TTC549 (cell line): ENCODE measurements at regions not wholly inside any gene's neighbourhood (a gene's known extent, or its start where the extent isn't known, plus 50 kb on each side); places are given as distances from the start of the nearest gene placed in this dataset.

Experiments used
- FAIRE-seq: peaks from 2 replicates; lab custom pipeline; 2012; peaks lifted over from hg19 to GRCh38; lab: Jason Lieb, UNC

DNA sequence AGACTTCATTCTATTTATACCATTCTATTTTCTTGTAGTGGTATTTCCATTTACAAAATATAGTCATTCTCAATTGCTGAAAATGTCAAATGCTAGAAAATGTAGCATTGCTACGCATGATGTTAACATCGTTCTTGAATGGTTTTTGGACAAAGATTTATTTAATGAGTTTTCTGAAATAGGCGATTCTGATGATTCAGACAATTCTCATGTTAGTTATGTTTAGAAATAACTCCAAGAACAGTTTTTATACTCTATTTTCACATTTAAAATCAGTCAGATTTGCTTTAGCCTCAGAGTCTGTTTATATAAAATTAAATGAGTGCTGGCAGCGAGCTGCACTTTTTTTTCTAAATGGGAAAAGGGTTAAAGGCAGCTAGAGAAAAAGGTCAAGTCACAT lies 414.8 kb upstream of the MGAT4C start:
- FAIRE-seq, result no peak

DNA sequence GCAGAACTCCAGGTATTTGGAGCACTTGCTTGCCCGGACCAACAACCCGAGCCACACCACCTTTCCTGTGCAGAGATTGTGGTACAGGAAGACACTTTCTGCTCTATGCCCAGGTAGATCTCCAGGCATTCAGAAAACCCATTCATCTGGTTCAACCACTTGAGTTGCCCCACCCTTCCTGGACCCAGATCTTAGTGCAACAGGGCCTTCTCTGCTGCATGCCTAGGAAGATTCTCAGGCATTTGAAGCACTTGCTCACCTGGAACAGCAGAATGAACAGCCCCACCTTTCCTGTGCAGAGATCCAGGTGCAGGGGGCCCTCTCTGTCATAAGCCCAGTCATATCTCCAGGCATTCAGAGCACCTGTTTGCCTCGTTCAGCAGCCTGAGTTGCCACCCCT lies 412.8 kb upstream of the MGAT4C start:
- FAIRE-seq, result no peak

DNA sequence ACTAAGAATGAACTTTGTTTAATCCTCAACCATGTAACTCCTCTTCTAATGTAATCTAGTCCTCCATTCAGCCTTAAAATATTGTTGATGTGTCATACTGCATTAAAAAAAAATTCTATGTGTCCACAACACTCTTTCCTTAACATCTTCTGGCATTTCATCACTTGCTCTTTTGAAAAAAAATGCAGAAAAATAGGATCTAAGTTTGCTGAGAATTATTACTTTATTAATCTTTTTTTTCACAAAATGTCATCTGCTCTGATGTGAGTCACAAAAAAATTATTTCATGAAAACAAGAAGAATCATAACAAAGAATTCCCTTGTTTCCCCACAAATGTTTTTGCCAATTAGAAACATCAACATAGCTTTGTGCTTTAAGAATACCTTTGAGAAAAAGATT lies 410.1 kb upstream of the MGAT4C start:
- FAIRE-seq, result no peak

DNA sequence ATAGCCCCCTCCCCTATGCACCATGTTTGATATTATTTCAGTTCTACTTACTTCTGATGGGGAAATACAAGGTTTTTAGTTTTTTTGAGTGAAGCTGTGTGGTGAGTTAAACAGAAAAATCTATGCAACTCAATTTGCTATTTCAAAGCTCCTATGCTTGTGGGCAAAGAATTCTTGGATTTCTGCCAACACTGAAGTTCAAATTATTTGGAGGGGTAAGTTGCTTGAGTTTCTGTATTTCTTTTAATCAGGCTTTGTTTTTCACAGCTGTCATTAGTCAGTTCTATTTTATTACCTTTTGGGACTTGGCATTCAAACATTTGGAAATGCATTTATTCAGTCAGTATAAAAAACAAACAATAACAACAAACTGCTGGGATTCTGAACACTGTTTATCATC lies 407.5 kb upstream of the MGAT4C start:
- no peak for FAIRE-seq

DNA sequence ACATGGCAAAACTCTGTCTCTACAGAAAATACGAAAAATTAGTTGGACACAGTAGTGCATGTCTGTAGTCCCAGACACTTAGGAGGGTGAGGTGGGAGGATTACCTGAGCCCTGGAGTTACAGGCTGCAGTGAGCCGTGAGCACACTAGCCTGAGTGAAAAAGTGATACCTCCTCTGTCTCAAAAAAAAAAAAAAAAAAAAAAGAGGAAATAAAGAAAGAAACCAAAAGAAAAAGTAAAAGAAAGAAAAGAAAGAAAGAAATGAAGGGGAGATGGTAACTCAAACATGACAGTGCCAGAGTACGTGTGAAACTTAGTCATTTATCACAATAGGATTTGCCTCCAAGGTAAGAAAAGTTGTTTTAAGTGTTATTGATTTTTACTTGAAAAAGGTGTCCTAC lies 407.0 kb upstream of the MGAT4C start:
- FAIRE-seq, result no peak

DNA sequence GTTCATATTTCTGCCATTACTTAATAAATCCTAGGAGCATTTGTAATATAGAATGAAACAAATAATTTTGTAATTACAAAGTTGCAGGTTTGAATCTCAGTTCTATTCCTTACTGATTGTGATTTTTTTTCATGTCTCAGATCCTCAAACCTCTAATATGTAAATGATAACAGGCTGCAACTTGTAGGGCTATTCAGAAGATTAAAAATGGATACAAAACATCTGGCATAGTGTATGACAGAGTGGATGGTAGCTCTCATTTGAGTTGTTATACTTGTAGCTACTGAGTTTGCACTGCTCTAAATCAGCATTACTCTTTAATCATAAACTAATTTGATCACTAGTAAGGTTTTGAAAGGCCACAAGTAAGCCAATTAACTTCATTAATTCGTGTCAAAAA lies 406.3 kb upstream of the MGAT4C start:
- no peak for FAIRE-seq

DNA sequence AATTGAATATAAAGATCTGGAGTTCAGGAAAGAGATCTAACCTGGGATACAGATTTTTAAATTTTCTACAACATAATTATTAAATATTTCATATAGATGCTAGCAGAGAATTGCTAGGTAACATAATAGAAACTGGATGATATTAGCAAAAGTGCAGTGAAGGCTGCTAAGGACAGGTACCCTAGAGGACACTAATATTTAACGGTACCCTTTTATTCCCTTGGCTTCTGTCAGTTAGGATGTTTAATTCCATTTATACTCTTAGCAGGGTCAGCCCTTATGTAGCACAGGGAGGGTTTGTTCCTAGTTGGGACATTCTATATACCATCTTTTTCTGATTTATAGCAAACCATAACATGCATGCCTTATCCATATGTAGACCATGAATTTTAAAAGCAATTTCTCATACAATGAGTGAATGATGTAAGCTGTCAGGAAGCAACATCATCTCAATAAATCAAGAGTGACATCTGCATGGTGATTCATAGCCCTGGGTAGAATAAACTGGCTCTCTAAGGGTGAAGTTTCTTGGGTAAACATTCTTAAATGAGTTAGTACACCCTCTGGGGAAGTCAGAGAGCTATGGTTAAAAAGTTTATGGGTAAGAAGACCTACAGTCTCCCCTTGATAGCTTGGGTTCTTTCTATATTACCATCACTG lies 404.4 kb upstream of the MGAT4C start:
- FAIRE-seq, result no peak

DNA sequence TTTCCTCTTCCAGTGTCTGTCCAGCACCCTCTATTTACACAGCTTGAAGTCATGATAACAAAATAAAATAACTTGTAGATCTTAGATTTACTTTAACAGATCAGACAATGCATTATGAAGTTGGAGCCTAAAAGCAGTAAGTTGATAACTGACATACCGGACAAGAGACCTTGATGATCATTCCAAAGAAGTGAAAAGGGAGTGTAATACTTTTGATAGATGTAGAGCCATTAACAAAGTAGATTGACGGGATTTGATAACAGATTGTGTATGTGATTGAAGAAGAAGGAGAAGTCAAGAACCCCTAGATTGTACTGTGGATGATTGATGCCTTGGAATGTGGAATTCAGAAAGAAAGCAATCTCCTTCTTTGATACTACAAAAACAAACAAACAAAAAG lies 403.8 kb upstream of the MGAT4C start:
- no peak for FAIRE-seq

DNA sequence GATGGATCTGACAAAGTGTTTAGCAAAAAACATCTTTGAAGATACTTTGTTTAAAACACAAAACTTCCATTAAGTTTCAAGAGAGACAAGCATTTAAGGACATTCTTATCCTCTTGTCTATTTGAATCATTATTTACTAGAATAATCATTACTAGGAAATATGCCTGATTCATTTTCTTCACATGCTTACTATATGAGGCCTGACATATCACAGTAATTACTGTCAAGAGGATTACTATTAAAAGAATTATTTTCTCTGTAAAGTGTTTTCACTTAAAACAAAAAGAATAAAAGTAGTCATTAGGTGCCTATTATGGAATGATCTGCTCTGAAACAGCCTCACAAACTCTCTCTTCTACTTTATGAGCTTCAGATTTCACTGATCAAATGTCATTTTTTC lies 402.1 kb upstream of the MGAT4C start:
- FAIRE-seq, result no peak

DNA sequence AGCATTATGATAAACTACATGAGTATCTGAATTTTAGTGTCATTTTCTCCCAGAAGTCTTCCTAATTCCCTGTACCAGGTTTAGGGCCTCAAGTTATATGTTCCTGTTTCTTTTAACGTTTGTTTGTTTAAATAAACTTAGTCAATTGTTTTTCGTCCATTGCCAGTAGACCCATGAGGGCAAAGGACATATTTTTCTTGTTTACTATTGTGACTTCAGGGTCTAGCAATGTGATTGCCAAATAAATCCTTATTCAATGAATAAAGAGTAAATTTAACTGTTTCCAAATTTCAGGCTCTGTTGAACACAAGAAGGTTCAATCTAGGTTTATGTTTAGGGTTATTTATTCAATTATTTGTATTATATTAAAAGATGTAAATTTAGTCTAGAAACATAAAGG lies 391.6 kb upstream of the MGAT4C start:
- FAIRE-seq, result no peak

DNA sequence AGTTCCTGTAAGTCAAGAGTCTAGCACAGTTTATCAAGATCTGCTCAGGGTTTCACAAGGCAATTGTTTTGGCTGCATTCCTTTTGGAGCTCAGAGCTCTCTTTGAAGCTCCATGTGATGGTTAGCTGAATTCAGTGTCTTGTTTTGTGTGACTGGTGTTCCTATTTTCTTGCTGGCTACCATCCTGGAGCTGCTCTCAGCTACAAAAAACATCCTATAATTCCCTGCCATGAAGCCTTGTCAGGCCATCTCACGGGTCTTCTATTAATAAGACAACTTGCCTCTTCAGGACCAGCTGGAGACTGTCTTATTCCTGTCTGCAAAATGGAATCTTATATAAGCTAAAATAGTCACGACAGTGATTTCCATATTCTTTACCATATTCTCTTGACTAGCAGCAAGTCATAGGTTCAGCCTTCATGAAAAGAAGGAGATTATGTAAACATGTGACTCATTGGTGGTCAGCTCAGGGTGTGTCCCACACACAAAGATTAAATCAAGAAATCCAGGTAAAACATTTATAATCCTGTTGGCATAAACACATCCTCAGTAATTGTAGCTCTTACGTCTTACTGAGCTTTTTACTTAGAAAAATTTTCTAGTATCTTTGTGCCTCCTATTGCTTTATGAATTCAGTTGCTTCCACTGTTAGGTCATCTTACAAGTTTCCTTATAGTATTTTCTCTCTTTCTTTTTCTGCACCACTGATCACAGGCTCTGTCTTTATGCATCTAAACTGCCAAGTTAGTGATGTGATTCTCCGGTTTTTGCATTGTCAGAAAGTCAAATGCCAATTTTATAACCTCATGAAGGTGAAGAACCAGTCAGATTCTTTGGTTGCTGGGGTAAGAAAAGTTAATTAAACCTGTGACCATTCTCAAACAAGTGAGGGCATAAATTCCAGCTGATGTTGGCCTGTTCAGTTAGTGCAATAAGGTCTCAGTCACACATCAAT lies 378.5 kb upstream of the MGAT4C start:
- FAIRE-seq, result no peak

DNA sequence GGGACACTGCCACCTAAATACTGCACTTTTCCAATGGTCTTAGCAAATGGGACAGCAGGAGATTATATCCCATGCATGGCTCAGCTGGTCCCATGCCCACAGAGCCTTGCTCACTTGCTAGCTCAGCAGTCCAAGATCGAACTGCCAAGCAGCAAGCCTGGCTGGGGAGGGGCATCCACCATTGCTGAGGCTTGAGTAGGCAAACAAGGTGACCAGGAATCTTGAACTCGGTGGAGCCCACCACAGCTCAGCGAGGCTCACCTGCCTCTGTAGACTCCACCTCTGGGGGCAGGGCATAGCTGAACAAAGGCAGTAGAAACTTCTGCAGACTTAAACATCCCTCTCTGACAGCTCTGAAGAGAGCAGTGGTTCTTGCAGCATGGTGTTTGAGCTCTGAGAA lies 370.8 kb upstream of the MGAT4C start:
- no peak for FAIRE-seq

DNA sequence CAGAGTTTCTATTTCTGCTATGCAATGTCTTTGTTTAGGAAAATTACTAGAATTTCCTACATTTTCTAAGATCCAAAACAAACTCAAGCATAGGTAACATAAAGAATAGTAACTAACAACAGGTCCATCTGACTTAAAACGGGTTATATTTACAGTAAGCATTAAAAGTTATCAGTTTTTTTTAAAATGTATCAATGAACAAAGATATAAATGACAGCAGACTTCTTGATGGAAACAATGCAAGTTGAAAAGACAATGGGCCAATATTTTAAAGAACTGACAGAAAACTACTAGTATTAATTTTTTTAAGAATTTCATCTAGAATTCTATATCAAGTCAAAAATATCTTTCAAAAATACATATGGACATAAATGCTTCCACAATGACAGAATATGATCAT lies 367.1 kb upstream of the MGAT4C start:
- FAIRE-seq, result no peak

DNA sequence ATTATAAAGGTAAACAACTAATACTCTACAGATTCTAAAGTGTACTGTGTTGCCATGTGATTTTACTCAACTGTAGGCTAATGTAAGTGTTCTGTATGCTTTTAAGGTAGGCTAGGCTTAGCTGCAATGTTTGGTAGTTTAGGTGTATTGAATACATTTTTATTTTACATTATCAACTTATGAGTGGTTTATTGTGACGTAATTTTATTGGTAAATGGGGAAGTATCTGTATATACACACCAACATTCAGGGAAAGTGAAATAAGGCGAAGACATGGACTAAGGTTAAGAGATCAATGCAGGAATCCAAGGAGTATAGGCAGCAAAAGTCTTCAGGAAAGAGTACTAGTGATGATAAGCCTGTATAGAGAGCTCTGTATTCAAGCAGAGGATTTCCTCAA lies 365.8 kb upstream of the MGAT4C start:
- FAIRE-seq, result no peak

DNA sequence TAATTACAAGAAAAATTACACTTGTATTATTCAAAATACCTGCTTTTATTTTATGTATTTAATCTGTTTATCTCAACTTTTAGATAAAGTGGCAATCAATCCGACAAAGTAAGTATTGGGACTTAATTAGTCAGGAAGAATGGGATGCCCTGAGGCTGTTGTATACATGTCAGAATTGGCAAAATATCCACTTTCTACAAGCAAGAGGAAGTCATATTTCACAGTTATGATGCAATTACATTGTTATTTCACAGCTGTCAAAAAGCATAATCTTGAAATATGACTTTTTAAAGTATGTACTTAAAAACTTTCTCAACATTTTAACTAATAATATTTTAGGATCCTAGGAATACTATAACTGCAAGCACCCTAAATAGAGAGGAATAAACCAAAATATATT lies 357.1 kb upstream of the MGAT4C start:
- no peak for FAIRE-seq

DNA sequence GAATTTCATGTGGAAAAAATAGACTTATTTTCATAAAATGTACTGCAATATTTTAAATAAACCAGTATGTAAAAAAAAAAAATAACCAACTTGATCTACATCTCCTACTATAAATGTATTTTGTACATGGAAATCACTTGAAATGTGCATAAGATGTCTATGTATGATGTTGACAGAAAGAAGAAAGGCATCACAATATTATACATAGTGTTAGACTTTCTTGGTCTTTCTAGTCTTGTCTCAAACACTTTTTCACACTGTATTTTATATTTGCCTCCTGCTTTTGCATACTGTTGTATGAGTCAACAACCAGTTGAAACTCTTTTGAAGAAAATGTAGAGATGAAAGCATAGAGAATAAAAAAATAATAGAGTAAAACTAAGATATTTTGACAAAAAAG lies 352.4 kb upstream of the MGAT4C start:
- FAIRE-seq, result no peak

DNA sequence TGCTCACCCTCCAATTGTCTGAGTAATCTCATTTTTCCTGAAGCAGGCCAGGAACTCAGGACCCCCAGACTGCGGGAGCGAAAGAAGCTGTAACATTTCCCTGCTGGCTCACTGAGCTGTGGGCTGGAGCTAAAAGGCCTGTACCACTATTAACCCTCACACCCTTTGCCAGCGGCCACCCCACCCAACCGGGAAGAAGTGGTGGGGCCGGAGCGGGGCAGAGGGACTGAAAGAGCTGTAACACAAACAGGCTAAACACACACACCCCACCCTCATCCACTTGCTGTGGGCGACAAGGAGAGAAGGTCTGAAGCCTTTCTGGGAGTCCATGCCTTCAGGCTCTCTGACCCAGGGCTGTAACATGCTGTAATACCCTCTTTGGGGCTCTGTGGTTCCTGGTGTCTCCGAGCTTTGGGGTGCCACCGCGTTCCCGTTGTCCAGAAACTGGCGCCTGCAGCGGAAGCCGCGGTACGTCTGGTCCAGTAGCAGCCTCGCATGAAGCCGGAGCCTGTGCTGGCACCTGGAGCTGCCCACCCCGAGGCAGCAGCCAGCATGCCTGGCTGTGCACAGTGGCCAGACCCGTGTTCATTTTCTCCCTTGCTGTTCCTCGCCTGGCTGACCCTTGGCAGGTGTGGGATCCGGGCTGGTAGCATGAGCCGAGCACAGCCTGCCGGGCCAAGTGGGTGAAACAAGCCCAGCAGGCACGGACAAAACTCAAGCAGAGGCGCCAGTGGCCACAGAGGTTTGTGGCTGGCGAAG lies 345.5 kb upstream of the MGAT4C start:
- no peak for FAIRE-seq

DNA sequence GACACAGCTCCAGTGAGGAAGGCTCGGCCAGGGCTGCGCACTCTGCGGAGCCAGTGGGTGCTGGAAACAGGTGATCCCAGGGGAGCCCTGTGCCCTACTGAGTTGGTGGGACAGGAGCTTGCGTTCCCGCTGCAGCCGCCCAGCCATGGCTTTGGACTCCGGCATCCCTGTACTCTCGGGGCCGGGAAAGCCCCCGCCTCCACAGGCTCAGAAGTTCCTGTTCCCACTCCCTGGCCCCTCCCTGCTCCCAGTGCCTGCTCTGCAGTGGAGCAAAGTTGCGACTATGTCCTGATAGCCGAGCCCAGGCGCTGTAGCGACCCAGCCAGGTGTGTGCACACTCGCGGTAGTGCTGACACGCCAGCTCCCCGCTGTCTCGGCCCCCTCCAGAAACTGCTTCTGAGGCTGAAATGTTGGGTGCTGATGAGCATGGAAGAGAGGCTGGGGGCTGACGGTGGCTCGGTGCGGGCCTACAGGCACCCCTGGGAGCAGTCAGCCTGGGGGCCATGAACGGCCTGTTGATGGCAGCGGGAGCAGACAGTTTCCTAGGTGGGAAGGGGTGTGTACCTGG lies 344.6 kb upstream of the MGAT4C start:
- FAIRE-seq, result no peak

DNA sequence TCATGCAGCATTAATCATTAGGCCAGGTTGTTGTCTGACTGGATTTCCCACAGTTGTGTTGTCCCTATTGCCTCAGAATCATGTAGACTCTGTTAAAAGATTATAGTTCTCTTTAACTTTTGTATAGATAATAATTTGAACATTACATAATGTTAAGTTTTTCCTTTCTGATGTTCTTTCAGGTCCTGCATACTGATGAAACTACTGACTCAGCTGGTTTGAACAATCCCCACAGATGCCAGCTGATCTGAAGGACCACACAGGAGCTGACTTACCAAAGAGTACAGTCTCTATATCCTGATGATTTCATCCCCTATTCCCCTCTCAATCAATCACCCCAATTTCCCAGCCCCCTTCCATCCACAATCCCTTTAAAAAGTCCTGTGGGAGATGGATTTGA lies 341.2 kb upstream of the MGAT4C start:
- FAIRE-seq, result no peak

DNA sequence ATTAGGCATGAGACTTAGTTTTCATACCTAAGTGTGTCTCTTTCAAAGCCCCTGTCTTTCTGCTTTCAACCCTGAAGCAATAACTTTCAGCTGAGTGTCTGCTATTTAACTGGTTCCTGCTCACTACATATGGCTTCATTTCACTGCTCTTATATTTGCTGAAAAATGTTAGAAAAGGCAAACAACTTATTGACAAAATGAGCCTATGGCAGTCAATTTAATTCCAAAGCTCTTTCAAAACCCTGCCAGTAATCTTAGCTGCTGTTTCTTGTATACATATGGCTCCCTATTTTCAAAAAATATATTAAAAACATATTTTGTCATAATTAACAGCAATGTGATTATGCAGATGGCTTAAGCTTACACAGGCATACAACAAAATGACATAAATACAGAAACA lies 334.1 kb upstream of the MGAT4C start:
- FAIRE-seq, result no peak

DNA sequence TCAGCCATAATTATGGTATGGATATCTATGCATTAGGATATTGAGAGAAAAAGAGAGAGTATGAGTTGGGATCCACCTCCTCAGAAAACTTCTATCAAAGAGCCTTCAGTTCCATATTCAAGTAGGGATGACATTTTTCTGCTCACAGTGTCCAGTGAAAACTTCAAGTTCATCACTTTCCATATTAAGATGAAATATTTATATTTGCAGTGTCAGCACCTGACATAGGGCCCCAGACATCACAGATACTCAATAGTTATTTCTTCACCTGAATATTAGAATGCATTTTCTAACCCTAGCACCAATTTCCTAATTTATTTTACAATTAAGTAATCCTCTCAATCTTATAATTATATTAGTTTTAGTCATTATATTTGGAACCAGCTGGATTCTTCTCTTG lies 318.0 kb upstream of the MGAT4C start:
- no peak for FAIRE-seq

DNA sequence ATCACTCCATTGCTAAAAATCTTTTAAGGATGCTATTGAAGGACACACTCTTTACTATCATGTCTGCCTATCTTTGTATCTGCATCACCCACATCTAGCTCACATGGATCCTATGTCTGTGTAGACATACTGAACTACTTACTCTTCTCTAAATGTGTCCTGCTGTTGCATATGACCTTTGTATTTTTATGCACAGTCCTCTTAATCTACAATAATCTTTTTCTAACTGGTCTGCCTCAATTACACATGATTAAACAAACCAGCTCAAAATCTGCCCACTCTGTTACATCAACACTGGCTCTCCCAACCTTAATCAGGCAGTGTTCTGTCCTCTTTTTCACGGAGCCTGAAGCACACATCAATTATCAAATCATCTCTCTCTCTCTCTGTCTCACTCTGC lies 316.3 kb upstream of the MGAT4C start:
- no peak for FAIRE-seq

DNA sequence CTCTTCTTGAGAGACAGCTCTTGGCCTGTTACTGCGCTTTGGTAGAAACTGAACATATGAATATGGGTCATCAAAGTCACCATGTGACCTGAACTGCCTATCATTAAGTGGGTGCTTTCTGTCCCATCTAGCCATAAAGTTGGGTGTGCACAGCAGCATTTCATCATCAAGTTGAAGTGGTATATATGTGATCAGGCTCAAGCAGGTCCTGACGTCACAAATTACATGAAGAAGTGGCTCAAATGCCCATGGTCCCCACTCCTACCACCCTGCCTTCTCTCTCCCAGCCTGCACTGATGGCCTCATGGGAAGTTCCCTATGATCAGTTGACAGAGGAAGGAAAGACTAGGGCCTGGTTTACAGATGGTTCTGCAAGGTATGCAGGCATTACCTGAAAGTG lies 308.8 kb upstream of the MGAT4C start:
- FAIRE-seq, result no peak
